ENCODE measurements at regions not wholly inside any gene's neighbourhood (a gene's known extent, or its start where the extent isn't known, plus 50 kb on each side); places are given as distances from the start of the nearest gene placed in this dataset.
"Not testable (repeated sequence)": the region's sequence is repeated elsewhere in the genome, so short reads cannot be mapped to it uniquely, and the experiment has no call there.

GRCh38 chr2:132033949-132034348, 127.8 kb downstream of the ANKRD30BL start:
- H3K27ac Mint-ChIP-seq = no peak overlapping the region
- ChIA-PET POLR2A (no interaction called here), CTCF (no interaction called here)
- TF ChIP-seq, protein P1, sequence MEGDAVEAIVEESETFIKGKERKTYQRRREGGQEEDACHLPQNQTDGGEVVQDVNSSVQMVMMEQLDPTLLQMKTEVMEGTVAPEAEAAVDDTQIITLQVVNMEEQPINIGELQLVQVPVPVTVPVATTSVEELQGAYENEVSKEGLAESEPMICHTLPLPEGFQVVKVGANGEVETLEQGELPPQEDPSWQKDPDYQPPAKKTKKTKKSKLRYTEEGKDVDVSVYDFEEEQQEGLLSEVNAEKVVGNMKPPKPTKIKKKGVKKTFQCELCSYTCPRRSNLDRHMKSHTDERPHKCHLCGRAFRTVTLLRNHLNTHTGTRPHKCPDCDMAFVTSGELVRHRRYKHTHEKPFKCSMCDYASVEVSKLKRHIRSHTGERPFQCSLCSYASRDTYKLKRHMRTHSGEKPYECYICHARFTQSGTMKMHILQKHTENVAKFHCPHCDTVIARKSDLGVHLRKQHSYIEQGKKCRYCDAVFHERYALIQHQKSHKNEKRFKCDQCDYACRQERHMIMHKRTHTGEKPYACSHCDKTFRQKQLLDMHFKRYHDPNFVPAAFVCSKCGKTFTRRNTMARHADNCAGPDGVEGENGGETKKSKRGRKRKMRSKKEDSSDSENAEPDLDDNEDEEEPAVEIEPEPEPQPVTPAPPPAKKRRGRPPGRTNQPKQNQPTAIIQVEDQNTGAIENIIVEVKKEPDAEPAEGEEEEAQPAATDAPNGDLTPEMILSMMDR (IDR thresholded peaks at IDR 0.05) = no peak
- intact Hi-C loops (cut with micrococcal nuclease) = no loop called here
- H3K9me3 Mint-ChIP-seq = no peaks in the 10 kb centered on the region
- H3K4me1 Mint-ChIP-seq (ENCODE audit: low read depth) = peaks cover 2% of the 10 kb centered on the region
- ATAC-seq (no peak), DNase-seq (no peak)
- no peak overlapping the region for H3K4me3 Mint-ChIP-seq
- no peaks in the 10 kb centered on the region for H3K36me3 Mint-ChIP-seq (ENCODE audit: low read depth)
- peaks cover 9% of the 10 kb centered on the region for H3K27me3 Mint-ChIP-seq

GRCh38 chr2:132033365-132033764, 128.4 kb downstream of the ANKRD30BL start:
- POLR2A ChIA-PET = no interaction called here
- DNase-seq = no peak
- no peaks in the 10 kb centered on the region for H3K36me3 Mint-ChIP-seq (ENCODE audit: low read depth)
- TF ChIP-seq, protein P1 (IDR thresholded peaks at IDR 0.05) = no peak
- H3K27me3 Mint-ChIP-seq = peaks cover 5% of the 10 kb centered on the region
- ATAC-seq = no peak
- H3K4me3 Mint-ChIP-seq = no peak overlapping the region
- H3K9me3 Mint-ChIP-seq = no peaks in the 10 kb centered on the region
- H3K27ac Mint-ChIP-seq = no peak overlapping the region
- CTCF ChIA-PET = no interaction called here
- H3K4me1 Mint-ChIP-seq (ENCODE audit: low read depth) = peaks cover 2% of the 10 kb centered on the region
- intact Hi-C loops (cut with micrococcal nuclease) = no loop called here

GRCh38 chr2:132012046-132012445, 149.7 kb downstream of the ANKRD30BL start:
- ATAC-seq; H3K36me3 Mint-ChIP-seq (ENCODE audit: low read depth); POLR2A ChIA-PET; H3K4me1 Mint-ChIP-seq (ENCODE audit: low read depth); H3K27ac Mint-ChIP-seq; H3K4me3 Mint-ChIP-seq; DNase-seq; intact Hi-C loops (cut with micrococcal nuclease); CTCF ChIA-PET; H3K9me3 Mint-ChIP-seq: not testable (repeated sequence)
- peaks cover 26% of the 10 kb centered on the region for H3K27me3 Mint-ChIP-seq

DNA sequence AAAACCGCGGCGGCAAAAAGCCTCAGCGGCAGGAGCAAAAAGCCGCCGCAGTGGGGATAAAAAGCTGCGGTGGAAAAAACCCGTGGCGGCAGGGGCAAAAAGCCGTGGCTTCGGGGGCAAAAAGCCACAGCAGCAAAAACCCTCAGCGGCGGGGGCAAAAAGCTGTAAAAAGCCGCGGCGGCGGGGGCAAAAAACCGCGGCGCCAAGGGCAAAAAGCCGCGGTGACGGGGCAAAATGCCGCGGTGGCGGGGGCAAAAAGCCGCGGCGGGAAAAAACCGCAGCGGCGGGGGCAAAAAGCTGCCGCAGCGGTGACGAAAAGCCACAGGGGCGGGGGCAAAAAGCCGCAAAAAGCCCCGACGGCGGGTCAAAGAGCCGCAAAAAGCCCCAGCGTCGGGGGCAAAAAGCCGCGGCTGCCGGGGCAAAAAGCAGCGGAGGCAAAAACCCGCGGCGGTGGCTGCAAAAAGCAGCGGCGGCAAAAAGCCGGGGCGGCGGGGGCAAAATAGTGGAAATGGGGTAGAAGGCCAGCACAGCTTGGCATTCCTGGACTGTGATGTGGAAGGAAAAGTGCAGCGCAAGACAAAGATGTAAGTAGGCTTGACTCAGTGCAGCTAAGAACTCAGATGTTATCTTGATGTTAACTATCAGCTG, 151.8 kb downstream of the ANKRD30BL start:
- no peaks in the 10 kb centered on the region for H3K9me3 Mint-ChIP-seq

GRCh38 chr2:132009177-132009873, 152.4 kb downstream of the ANKRD30BL start:
- TF ChIP-seq, protein P1 (IDR thresholded peaks at IDR 0.05) = no peak
- CTCF ChIA-PET = no interaction called here
- H3K27me3 Mint-ChIP-seq = peaks cover 31% of the 10 kb centered on the region
- H3K36me3 Mint-ChIP-seq (ENCODE audit: low read depth) = peaks cover 2% of the 10 kb centered on the region
- DNase-seq (no peak), ATAC-seq (no peak)
- H3K9me3 Mint-ChIP-seq = no peaks in the 10 kb centered on the region
- H3K4me1 Mint-ChIP-seq (ENCODE audit: low read depth) = no peaks in the 10 kb centered on the region
- no peak overlapping the region for H3K27ac Mint-ChIP-seq
- intact Hi-C loops (cut with micrococcal nuclease) = no loop called here
- POLR2A ChIA-PET = no interaction called here
- H3K4me3 Mint-ChIP-seq = no peak overlapping the region

More for the DNA sequence above, 151.8 kb downstream of the ANKRD30BL start:
- POLR2A ChIA-PET = no interaction called here
- no peak overlapping the region for H3K27ac Mint-ChIP-seq
- no peaks in the 10 kb centered on the region for H3K4me1 Mint-ChIP-seq (ENCODE audit: low read depth)
- CTCF ChIA-PET = no interaction called here
- ATAC-seq = no peak
- TF ChIP-seq, protein P1 (IDR thresholded peaks at IDR 0.05) = no peak
- no peak overlapping the region for H3K4me3 Mint-ChIP-seq
- peaks cover 31% of the 10 kb centered on the region for H3K27me3 Mint-ChIP-seq
- intact Hi-C loops (cut with micrococcal nuclease) = no loop called here
- peaks cover 2% of the 10 kb centered on the region for H3K36me3 Mint-ChIP-seq (ENCODE audit: low read depth)
- DNase-seq = no peak

DNA sequence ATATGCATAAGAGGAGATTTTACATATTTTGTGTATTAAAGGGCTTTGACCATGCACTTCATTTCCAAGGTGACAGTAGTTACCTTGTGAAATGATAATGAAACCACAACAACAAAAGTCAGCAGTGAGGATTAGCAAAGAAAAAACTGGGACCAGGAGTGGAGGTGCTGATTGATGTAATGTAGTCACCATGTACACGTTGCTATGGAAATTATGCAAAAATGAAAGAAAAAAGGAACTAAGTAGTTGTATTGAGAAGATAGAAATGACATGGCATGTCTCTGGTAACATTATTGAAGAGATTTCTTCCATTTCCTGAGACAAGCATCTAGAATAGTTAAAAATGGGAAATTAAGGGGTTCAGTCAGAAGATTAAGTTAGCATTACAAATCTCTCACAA, 171.0 kb downstream of the ANKRD30BL start:
- H3K27ac Mint-ChIP-seq; POLR2A ChIA-PET; intact Hi-C loops (cut with micrococcal nuclease); H3K9me3 Mint-ChIP-seq; H3K27me3 Mint-ChIP-seq; ATAC-seq; H3K4me1 Mint-ChIP-seq (ENCODE audit: low read depth); H3K4me3 Mint-ChIP-seq; DNase-seq; CTCF ChIA-PET; H3K36me3 Mint-ChIP-seq (ENCODE audit: low read depth): not testable (repeated sequence)

GRCh38 chr2:131966671-131967070, 195.1 kb downstream of the ANKRD30BL start:
- intact Hi-C loops (cut with micrococcal nuclease); H3K27me3 Mint-ChIP-seq; H3K27ac Mint-ChIP-seq; H3K9me3 Mint-ChIP-seq; CTCF ChIA-PET; DNase-seq; H3K4me3 Mint-ChIP-seq; POLR2A ChIA-PET; H3K4me1 Mint-ChIP-seq (ENCODE audit: low read depth); ATAC-seq; H3K36me3 Mint-ChIP-seq (ENCODE audit: low read depth): not testable (repeated sequence)

All from activated CD8-positive, alpha-beta T cell treated with anti-CD3 and anti-CD28 coated beads for 36 hours (primary cell).